Dermis blood vessel endothelial cell (primary cell): ENCODE measurements at regions not wholly inside any gene's neighbourhood (a gene's known extent, or its start where the extent isn't known, plus 50 kb on each side); places are given as distances from the start of the nearest gene placed in this dataset.
"Not testable (repeated sequence)": the region's sequence is repeated elsewhere in the genome, so short reads cannot be mapped to it uniquely, and the experiment has no call there.

Experiments
- DNase-seq: peaks from one replicate; pipeline ENCODE4 v3.0.0; 2010

DNA sequence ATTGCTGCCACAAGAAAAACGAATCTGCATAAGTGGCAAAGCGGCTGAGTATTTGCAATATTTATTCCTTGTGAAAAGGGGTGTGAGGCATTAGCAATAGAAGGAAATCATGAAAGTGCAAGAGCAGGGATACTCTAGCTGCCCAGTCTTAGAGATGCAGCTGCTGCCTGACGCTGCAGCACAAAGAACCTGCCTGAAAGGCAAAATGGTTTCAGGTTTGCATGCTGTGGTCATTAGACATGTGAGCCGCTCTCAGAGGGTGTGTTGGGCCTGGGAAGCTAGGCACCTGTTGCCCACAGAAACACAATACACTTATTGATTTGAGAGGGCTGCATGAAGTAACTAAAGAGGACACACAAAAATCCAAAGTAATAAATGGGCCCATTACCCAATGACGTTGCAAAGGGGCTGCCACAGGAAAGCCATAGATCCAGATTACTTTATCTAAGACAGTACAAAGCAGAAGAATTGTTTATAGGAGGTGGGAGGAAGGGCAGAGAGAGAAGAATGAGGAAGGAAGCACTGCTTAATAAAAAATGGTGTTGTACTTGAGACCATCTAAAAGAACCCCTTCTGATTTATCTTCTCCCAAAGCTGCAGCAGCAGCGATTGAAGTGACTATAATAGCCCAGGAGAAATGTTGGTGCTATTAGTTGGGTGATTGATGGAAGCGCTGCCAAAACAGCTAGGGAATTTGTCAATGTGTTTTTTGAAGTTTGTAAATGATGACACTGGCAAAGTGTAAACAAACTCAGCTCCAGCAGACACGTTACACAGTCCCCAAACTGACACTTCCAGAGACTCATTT lies 492.4 kb upstream of the ACVR2A start:
- no peak for DNase-seq

DNA sequence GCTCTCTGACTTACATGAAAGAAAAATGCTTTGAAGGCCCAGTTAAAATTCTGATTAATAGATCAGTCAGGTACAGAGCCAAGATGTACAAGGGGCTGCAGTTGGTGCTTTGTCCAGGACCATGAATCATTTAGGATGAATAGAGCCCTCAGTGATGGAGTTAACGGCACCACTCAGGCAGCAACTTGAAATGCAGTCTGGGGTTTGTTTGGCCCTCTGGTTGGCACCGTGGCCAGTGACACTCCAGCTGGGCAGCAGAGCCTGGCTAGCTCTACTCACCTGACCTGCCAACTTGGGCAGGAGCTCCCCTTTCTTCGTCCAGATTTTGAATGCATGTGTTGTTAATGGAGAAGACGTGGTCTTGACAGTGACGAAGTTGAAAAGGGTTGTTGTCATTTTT lies 493.0 kb upstream of the ACVR2A start:
- no peak for DNase-seq

DNA sequence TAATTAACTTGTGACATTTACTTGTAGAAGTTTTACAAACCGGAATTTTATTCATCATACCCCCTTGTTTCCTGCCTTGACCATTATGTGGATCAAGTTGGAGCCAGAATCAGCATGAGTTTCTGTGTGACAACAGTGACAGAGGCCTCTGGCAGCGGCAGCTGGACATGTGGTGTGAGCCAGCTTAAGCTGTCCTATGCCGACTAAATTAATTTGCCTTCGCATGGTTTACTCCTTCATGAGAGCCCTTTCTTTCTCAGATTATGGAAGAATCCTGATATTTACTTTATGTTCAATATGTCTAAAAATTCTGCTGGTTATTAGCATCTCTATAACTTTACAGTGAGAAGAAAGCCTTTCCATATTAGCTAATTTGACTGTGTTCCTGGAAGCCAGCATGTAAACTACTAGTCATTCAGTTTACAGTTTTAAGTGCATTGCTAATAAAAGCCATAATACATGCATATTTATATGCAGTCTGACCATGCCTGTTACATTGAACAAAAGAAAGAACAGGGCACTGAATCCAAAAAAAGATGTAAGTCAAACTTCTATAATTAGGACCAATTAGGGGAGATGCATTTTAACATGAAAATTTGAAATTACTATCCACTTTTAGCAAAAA lies 495.8 kb upstream of the ACVR2A start:
- no peak for DNase-seq

DNA sequence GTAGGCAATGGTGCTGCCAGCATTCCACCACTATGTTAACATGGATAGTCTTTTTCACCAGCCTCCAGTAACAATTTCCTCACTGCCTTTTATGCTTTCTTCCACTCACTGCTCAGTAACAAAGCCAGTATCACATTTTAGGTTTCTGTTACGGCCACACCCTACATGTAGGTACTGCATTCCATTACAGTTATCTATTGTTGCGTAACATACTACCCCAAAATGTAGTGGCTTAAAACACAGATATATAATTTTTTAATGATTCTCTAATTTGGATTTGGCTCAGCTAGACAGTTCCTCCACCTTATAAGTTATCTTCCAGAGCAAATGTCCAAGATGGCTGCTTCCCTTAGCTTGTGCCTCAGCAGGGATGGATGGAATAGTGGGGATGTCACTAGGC lies 498.7 kb upstream of the ACVR2A start:
- DNase-seq = no peak

- DNase-seq = no peak
These were observed 499.6 kb upstream of the ACVR2A start for GRCh38 chr2:147345246-147345645.

DNA sequence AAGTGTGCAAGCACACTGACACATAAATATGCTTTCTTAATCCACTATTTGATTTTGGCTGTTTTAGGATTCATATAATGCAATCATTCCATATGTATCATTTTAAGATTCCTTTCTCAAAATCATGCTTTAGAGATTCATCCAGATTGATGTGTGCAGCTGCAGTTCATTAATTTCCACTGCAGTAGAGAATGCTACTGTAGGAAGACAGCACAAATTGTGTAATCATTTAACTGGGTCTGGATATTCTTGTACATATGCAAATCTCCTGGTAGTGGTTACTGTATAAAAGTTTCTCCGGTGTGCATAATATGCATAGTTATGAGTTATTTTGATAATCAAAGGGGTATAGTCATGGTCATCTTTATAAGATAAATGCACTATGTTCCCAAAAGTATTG lies 502.5 kb upstream of the ACVR2A start:
- no peak for DNase-seq

- DNase-seq = no peak
These were observed 512.9 kb upstream of the ACVR2A start for GRCh38 chr2:147331790-147332419.

- no peak for DNase-seq
These were observed 513.9 kb upstream of the ACVR2A start for GRCh38 chr2:147330925-147331324.

- no peak for DNase-seq
These were observed 517.2 kb upstream of the ACVR2A start for GRCh38 chr2:147327613-147328012.

DNA sequence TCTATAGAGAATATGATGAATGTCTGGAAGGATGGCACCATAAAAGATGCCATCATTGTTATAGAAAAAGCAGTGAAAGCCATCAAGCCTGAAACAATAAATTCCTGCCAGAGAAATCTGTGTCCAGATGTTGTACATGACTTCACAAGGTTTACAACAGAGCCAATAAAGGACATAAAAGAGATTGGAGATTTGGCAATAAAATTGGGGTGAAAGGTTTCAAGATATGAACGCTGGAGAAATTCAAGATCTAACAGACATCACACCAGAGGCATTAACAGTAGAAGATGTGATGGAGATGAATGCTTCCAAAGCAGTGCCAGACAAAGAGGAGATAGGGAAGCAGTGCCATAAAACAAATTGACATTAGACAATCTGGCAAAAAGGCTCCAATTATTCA lies 518.8 kb upstream of the ACVR2A start:
- no peak for DNase-seq

DNA sequence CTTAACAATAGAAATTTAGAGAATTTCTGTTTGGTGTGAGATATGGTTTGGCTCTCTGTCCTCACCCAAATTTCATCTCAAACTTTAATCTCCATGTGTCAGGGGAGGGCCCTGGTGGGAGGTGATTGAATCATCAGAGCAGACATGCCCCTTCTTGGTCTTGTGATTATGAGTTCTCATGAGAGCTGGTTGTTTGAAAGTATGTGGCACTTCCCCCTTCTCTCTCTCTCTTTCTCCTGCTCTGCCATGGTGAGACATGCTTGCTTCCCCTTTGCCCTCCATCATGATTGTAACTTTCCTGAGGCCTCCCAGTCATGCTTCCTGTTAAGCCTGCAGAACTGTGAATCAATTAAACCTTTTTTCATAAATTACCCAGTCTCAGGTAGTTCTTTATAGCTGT lies 524.7 kb upstream of the ACVR2A start:
- no peak for DNase-seq

DNA sequence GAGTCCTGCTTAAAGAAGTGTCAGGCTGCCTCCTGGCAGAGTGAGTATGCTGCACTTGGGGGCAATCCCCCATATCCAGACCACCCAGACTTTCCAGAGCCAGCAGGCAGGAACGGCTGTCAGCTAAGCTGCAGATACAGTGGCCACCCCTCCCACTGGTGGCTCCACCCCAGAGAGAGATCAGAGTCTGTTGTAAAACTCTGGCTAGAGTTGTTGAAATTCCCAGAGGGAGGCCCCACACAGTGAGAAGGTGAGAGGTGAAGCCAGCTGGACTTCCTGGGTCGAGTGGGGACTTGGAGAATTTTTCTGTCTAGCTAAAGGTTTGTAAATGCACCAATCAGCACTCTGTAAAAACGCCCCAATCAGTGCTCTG lies 533.8 kb upstream of the ACVR2A start:
- no peak for DNase-seq

DNA sequence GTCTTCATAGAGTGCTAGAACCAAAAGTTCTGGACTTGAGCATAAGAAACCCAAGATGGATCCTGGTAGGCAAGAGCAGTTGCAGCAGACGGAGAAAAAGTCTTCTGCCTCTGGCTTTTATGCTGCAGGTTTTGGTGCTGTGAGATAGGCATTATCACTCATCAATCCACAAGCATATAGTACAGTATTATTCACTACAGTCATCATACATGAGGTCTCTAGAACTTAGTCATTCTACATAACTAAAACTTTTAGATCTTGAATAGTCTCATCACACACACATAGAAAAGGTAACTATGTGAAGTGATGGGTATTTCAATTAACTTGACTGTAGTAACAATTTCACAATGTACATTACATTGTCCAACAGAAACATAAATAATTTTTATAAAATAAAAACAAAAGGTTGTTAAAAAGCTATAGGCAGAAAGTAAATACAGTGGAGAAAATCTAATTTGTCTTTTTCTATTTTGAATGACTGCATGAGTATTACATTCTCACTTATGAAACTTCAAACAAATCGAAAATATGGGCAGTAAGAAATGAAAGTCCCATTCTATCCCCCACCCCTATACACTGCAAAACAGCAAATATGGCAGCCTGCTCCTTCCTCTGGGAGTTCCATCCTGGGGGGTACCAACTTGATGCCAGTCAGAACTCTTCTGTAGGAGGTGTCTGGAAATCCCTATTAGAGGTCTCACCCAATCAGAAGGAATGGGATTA lies 534.3 kb upstream of the ACVR2A start:
- no peak for DNase-seq

DNA sequence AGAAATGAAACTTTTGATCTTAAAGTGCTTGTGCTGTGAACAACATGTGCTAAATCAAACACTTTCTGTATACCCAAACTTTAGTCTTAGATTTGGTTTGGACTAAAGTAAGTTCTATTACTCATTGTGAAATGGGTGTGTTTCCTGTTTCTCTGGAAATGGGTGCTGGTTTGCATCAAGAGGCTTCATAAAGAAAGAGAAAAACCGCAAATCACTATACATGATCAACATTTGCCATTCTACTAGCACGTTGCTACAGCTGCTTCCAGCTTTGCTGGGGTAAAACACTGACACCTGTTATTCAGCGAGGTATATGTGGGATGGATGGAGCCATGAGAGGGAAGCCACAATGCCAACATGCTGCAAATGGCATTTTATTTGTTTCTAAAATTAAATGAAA lies 547.0 kb upstream of the ACVR2A start:
- DNase-seq = no peak

GRCh38 chr2:147294825-147295392 lies 549.9 kb upstream of the ACVR2A start:
- no peak for DNase-seq

DNA sequence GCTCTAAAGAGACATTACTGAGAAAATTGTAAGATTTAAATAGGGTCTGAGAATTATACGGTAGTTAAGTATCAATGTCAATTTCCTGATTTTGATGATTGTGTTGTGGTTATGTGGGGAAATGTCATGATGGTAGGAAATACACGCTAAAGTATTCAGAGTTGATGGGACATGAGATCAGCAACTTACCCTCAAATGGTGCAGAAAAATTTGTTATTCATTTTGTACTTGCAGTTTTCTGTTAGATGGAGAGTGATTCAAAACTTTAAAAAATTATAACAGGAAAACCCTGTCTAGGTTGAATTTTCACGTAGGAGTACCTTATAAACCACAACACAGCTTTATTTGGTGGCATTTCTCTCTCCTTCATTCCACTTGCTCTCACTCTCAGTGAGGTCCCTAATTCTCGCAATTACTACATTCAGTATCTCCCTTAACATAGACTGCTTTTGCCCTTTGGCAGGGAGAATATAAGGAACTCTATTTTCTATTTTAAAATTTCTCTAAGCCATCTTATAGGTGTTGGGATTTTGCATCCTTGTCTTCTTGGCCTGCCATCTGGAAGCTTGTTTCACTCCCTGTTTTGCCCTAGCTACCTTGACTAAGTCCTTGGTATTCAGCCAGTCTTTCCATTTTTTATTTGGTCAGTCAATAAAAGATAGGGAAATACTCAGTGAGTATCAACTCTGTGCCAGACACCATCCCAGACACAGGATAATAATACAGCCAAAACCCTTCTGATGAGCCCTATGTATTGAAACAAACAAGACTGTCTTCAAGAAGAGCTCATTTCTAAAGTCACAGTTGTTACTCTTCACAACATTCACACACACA lies 550.6 kb upstream of the ACVR2A start:
- no peak for DNase-seq

GRCh38 chr2:147288131-147288530 lies 556.7 kb upstream of the ACVR2A start:
- DNase-seq = no peak

DNA sequence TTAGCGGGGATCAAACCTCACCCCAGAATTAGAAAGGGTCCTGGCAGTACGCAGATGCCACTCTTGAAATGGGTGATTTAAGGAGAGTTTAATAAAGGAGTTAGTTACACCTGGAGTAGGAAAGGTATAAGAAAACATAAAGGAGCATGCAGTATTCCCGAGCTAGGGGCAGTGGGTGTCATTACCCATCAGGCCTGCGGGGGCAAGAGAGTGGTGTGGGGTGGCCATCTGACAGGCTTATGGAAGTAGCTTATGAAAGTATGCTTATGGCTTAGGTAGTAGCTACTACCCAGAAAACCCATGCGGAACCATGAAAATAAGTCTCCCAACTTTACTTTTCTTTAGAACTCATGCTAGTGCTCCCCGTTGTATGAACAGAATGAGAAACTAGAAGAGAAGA lies 568.9 kb upstream of the ACVR2A start:
- no peak for DNase-seq

GRCh38 chr2:147273628-147274027 lies 571.2 kb upstream of the ACVR2A start:
- no peak for DNase-seq

- no peak for DNase-seq
These were observed 571.7 kb upstream of the ACVR2A start for GRCh38 chr2:147273106-147273505.

DNA sequence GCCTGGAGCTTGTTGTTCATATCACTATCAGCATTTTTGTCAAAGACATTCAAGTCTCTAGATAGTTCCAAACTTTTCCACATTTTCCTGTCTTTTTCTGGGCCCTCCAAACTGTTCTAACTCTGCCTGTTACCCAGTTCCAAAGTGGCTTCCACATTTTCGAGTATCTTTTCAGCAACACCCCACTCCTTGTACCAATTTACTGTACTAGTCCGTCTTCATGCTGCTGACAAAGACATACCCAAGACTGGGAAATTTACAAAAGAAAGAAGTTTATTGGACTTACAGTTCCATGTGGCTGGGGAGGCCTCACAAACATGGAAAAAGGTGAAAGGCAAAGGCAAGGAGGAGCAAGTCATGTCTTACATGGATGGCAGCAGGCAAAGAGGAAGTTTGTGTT lies 575.2 kb upstream of the ACVR2A start:
- not testable (repeated sequence) for DNase-seq

DNA sequence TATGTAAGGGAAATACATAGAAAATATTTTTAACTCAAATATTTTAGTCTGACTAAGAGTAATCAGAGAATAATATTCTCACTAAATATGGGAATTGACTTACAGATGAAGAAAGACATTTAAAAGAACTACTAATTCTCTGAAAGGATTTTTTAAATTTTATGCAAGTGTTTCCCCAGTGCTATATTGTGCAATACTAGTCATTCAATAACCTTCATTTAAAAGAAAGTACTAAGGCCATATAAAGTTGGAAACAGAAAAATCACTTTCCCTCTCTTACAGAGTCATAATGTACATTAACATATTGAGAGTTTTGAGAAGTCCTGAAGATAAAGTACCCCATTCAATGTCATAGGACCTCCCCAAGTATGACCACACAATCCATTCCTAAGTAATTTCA lies 584.6 kb upstream of the ACVR2A start:
- DNase-seq = no peak
